CD4-positive, alpha-beta T cell treated with Interleukin-15 for 1 hour (primary cell): ENCODE measurements at regions not wholly inside any gene's neighbourhood (a gene's known extent, or its start where the extent isn't known, plus 50 kb on each side); places are given as distances from the start of the nearest gene placed in this dataset.

Experiments used
- DNase-seq: peaks from one replicate; pipeline ENCODE4 v3.0.0-alpha.2; 2020

DNA sequence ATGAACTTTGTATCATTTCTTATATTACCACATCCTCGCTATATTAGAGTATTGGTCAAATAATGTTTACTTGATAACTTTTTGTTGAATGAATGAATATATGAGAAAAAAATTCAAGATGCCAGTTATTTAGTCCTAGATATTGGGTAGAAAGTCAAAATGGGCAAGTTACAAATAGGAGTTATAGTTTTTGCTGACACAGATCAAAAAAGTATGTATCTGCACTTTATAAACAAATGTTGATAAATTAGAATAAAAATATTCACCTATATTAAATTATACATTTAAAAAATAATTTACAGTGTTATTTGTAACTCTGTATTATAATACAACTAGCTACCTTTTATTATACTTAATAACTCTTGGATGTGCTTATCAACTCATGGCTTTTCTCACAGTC lies 57.8 kb upstream of the NDST4 start:
- no peak for DNase-seq

DNA sequence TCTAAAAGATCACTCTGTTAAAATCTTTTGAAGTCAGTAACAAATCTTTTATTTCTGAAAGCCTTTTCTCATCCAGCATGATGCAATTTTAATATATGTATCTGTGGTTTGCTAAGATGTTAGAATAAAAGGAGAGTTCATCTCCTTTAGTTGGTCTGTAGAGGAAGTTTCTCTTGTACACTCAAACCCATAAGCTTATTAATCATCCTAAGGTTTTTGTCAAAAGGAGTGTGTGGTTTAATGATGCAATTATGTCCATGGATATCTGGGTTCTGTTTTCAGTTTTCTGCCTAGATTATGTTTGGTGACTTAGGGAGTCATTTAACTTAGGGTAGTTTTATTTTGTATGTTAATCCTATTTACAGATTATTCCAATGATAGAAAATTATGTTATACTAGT lies 52.1 kb upstream of the NDST4 start:
- DNase-seq = no peak
